ENCODE measurements at regions not wholly inside any gene's neighbourhood (a gene's known extent, or its start where the extent isn't known, plus 50 kb on each side); places are given as distances from the start of the nearest gene placed in this dataset.

GRCh38 chr7:115680921-115681320 is 349.6 kb downstream of the TFEC start:
- Histone ChIP-seq H3K14ac (ENCODE audit: low read length) (no peak overlapping the region), H3K9ac (ENCODE audit: low read length) (no peak overlapping the region), H3K27me3 (ENCODE audit: insufficient read depth, low read length) (no peaks in the 10 kb centered on the region), H2BK5ac (ENCODE audit: low read depth, low read length, poor library complexity) (no peak overlapping the region), H2AK5ac (ENCODE audit: low read length) (no peak overlapping the region), H3K27ac (ENCODE audit: low read depth, low read length) (no peak overlapping the region), H3K4me3 (ENCODE audit: low read depth, low read length) (no peak overlapping the region), H4K8ac (ENCODE audit: low read depth, low read length) (no peak overlapping the region), H3K18ac (ENCODE audit: low read length) (no peak overlapping the region), H4K91ac (ENCODE audit: low read depth, low read length) (no peak overlapping the region), H2BK120ac (ENCODE audit: insufficient read depth, low read length, poor library complexity) (no peak overlapping the region), H3K23ac (ENCODE audit: low read length) (no peak overlapping the region), H3K4me1 (ENCODE audit: control insufficient read depth in 1 of 2, insufficient read depth in 2 of 2, low read length in 2 of 2) (no peaks in the 10 kb centered on the region), H2BK12ac (ENCODE audit: low read length) (no peak overlapping the region), H3K79me2 (ENCODE audit: control insufficient read depth, insufficient read depth, low read length, poor library complexity) (no peaks in the 10 kb centered on the region), H3K79me1 (ENCODE audit: low read length) (no peaks in the 10 kb centered on the region), H3K9me3 (ENCODE audit: insufficient read depth, low read depth, low read length) (no peaks in the 10 kb centered on the region), H3K36me3 (ENCODE audit: control insufficient read depth in 1 of 2, insufficient read depth in 2 of 2, low read length in 2 of 2) (no peaks in the 10 kb centered on the region), H4K12ac (ENCODE audit: low read depth, low read length) (no peak overlapping the region), H3K4me2 (ENCODE audit: low read length) (no peak overlapping the region), H2AFZ (ENCODE audit: insufficient read depth, low read length, poor library complexity) (no peak overlapping the region), H3K4ac (ENCODE audit: low read depth, low read length) (no peak overlapping the region)
- no peak for DNase-seq
- WGBS (ENCODE audit: extremely low coverage, insufficient coverage, insufficient read length), result no CpG with 5 or more reads among the region's 3 CpGs

GRCh38 chr7:115679976-115680375 is 350.6 kb downstream of the TFEC start:
- Histone ChIP-seq H2BK120ac (ENCODE audit: insufficient read depth, low read length, poor library complexity) (no peak overlapping the region), H4K91ac (ENCODE audit: low read depth, low read length) (no peak overlapping the region), H2AK5ac (ENCODE audit: low read length) (no peak overlapping the region), H3K14ac (ENCODE audit: low read length) (no peak overlapping the region), H3K23ac (ENCODE audit: low read length) (no peak overlapping the region), H3K79me2 (ENCODE audit: control insufficient read depth, insufficient read depth, low read length, poor library complexity) (no peaks in the 10 kb centered on the region), H3K4me3 (ENCODE audit: low read depth, low read length) (no peak overlapping the region), H3K27me3 (ENCODE audit: insufficient read depth, low read length) (no peaks in the 10 kb centered on the region), H3K27ac (ENCODE audit: low read depth, low read length) (no peak overlapping the region), H2BK5ac (ENCODE audit: low read depth, low read length, poor library complexity) (no peak overlapping the region), H3K9me3 (ENCODE audit: insufficient read depth, low read depth, low read length) (no peaks in the 10 kb centered on the region), H3K36me3 (ENCODE audit: control insufficient read depth in 1 of 2, insufficient read depth in 2 of 2, low read length in 2 of 2) (no peaks in the 10 kb centered on the region), H3K4me2 (ENCODE audit: low read length) (no peak overlapping the region), H3K4ac (ENCODE audit: low read depth, low read length) (no peak overlapping the region), H3K18ac (ENCODE audit: low read length) (no peak overlapping the region), H3K79me1 (ENCODE audit: low read length) (no peaks in the 10 kb centered on the region), H3K9ac (ENCODE audit: low read length) (no peak overlapping the region), H4K8ac (ENCODE audit: low read depth, low read length) (no peak overlapping the region), H2AFZ (ENCODE audit: insufficient read depth, low read length, poor library complexity) (no peak overlapping the region), H2BK12ac (ENCODE audit: low read length) (no peak overlapping the region), H4K12ac (ENCODE audit: low read depth, low read length) (no peak overlapping the region), H3K4me1 (ENCODE audit: control insufficient read depth in 1 of 2, insufficient read depth in 2 of 2, low read length in 2 of 2) (no peaks in the 10 kb centered on the region)
- peak; percentile 20 to 68 for DNase-seq
- WGBS (ENCODE audit: extremely low coverage, insufficient coverage, insufficient read length), result no CpG with 5 or more reads among the region's 2 CpGs

- Histone ChIP-seq H3K79me1 (ENCODE audit: low read length) (no peaks in the 10 kb centered on the region), H3K36me3 (ENCODE audit: control insufficient read depth in 1 of 2, insufficient read depth in 2 of 2, low read length in 2 of 2) (no peaks in the 10 kb centered on the region), H3K18ac (ENCODE audit: low read length) (no peak overlapping the region), H3K23ac (ENCODE audit: low read length) (no peak overlapping the region), H2AFZ (ENCODE audit: insufficient read depth, low read length, poor library complexity) (no peak overlapping the region), H4K8ac (ENCODE audit: low read depth, low read length) (no peak overlapping the region), H3K4me2 (ENCODE audit: low read length) (no peak overlapping the region), H2BK120ac (ENCODE audit: insufficient read depth, low read length, poor library complexity) (no peak overlapping the region), H3K14ac (ENCODE audit: low read length) (no peak overlapping the region), H2BK5ac (ENCODE audit: low read depth, low read length, poor library complexity) (no peak overlapping the region), H3K4me3 (ENCODE audit: low read depth, low read length) (no peak overlapping the region), H3K4me1 (ENCODE audit: control insufficient read depth in 1 of 2, insufficient read depth in 2 of 2, low read length in 2 of 2) (no peaks in the 10 kb centered on the region), H3K27ac (ENCODE audit: low read depth, low read length) (no peak overlapping the region), H4K91ac (ENCODE audit: low read depth, low read length) (no peak overlapping the region), H3K79me2 (ENCODE audit: control insufficient read depth, insufficient read depth, low read length, poor library complexity) (no peaks in the 10 kb centered on the region), H3K4ac (ENCODE audit: low read depth, low read length) (no peak overlapping the region), H3K27me3 (ENCODE audit: insufficient read depth, low read length) (no peaks in the 10 kb centered on the region), H4K12ac (ENCODE audit: low read depth, low read length) (no peak overlapping the region), H3K9me3 (ENCODE audit: insufficient read depth, low read depth, low read length) (no peaks in the 10 kb centered on the region), H2AK5ac (ENCODE audit: low read length) (no peak overlapping the region), H3K9ac (ENCODE audit: low read length) (no peak overlapping the region), H2BK12ac (ENCODE audit: low read length) (no peak overlapping the region)
- no peak for DNase-seq
- no CpG with 5 or more reads among the region's 4 CpGs for WGBS (ENCODE audit: extremely low coverage, insufficient coverage, insufficient read length)
Observed at GRCh38 chr7:115679423-115679822, 351.1 kb downstream of the TFEC start.

- Histone ChIP-seq H3K4me3 (ENCODE audit: low read depth, low read length) (no peak overlapping the region), H2BK5ac (ENCODE audit: low read depth, low read length, poor library complexity) (no peak overlapping the region), H2BK12ac (ENCODE audit: low read length) (no peak overlapping the region), H3K9me3 (ENCODE audit: insufficient read depth, low read depth, low read length) (no peaks in the 10 kb centered on the region), H3K27ac (ENCODE audit: low read depth, low read length) (no peak overlapping the region), H3K79me2 (ENCODE audit: control insufficient read depth, insufficient read depth, low read length, poor library complexity) (no peaks in the 10 kb centered on the region), H3K4me2 (ENCODE audit: low read length) (no peak overlapping the region), H4K91ac (ENCODE audit: low read depth, low read length) (no peak overlapping the region), H4K8ac (ENCODE audit: low read depth, low read length) (no peak overlapping the region), H2AK5ac (ENCODE audit: low read length) (no peak overlapping the region), H3K27me3 (ENCODE audit: insufficient read depth, low read length) (no peaks in the 10 kb centered on the region), H3K9ac (ENCODE audit: low read length) (no peak overlapping the region), H3K4ac (ENCODE audit: low read depth, low read length) (no peak overlapping the region), H4K12ac (ENCODE audit: low read depth, low read length) (no peak overlapping the region), H3K23ac (ENCODE audit: low read length) (no peak overlapping the region), H3K18ac (ENCODE audit: low read length) (no peak overlapping the region), H3K36me3 (ENCODE audit: control insufficient read depth in 1 of 2, insufficient read depth in 2 of 2, low read length in 2 of 2) (no peaks in the 10 kb centered on the region), H2AFZ (ENCODE audit: insufficient read depth, low read length, poor library complexity) (no peak overlapping the region), H3K79me1 (ENCODE audit: low read length) (no peaks in the 10 kb centered on the region), H3K4me1 (ENCODE audit: control insufficient read depth in 1 of 2, insufficient read depth in 2 of 2, low read length in 2 of 2) (no peaks in the 10 kb centered on the region), H3K14ac (ENCODE audit: low read length) (no peak overlapping the region), H2BK120ac (ENCODE audit: insufficient read depth, low read length, poor library complexity) (no peak overlapping the region)
- no peak for DNase-seq
- no CpG with 5 or more reads among the region's 12 CpGs for WGBS (ENCODE audit: extremely low coverage, insufficient coverage, insufficient read length)
Observed at GRCh38 chr7:115678086-115678982, 352.2 kb downstream of the TFEC start.

Data from trophoblast cell (in vitro differentiated cells and primary cell).